Esophagus (tissue), 2 donors: ENCODE measurements at regions not wholly inside any gene's neighbourhood (a gene's known extent, or its start where the extent isn't known, plus 50 kb on each side); places are given as distances from the start of the nearest gene placed in this dataset.

Experiments used
- H3K27ac ChIP-seq, 2 donors: one replicate each; pipeline ENCODE4 v1.5.1; 2013; ENCODE audit warnings: low read depth in 2 of 2, mild to moderate bottlenecking in 2 of 2, inconsistent platforms in 1 of 2, low read length in 1 of 2, moderate library complexity in 1 of 2
- H3K27me3 ChIP-seq, 2 donors: one replicate each; pipeline ENCODE4 v1.6.1; 2013; ENCODE audit warnings: low read length in 2 of 2, control low read depth in 1 of 2, mild to moderate bottlenecking in 1 of 2; ENCODE audit not compliant: insufficient read depth in 2 of 2, control insufficient read depth in 1 of 2
- H3K36me3 ChIP-seq, 2 donors: one replicate each; pipeline ENCODE4 v1.6.1; 2013; ENCODE audit warnings: low read length in 1 of 2; ENCODE audit not compliant: control insufficient read depth in 2 of 2, insufficient read depth in 2 of 2
- H3K4me1 ChIP-seq, 2 donors: one replicate each; pipeline ENCODE4 v1.6.1; 2013; ENCODE audit warnings: low read length in 1 of 2; ENCODE audit not compliant: control insufficient read depth in 2 of 2, insufficient read depth in 2 of 2
- H3K4me3 ChIP-seq, 2 donors: one replicate each; pipeline ENCODE4 v1.5.1; 2013; ENCODE audit warnings: low read length in 2 of 2, mild to moderate bottlenecking in 2 of 2, low read depth in 1 of 2, moderate library complexity in 1 of 2
- H3K9me3 ChIP-seq, 2 donors: one replicate each; pipeline ENCODE4 v1.6.1; 2013; ENCODE audit warnings: mild to moderate bottlenecking in 2 of 2, low read depth in 1 of 2, low read length in 1 of 2, moderate library complexity in 1 of 2; ENCODE audit not compliant: control insufficient read depth in 2 of 2, insufficient read depth in 1 of 2
- WGBS, 2 donors: extraction: QIAGEN DNeasy Blood & Tissue Kit; methylation state at CpG; one replicate each; pipeline ENCODE4 v1.1.7; 2013; 5-methylcytosine and 5-hydroxymethylcytosine counted together
- donor health status: healthy with polysubstance abuse.
- donor health status: Bipolar disorder and iron deficiency.

DNA sequence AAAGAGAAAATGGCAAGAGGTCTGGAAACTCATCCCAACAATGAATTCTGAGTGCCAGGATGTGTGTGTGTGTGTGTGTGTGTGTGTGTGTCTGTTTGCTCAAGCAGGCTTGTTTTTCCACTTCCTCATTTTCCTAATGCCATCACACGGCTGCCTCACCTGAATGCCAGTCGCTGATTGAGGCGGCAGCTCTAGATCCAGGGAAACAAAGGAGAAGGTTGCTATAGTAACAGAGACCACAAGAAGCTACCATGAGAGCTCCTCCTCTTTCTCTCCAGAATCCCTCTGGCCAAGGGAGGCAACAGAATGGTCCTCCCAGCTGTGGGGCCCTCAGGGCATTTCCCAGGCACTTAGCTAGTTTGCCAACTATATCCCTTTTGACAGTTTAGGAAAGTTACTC is 241.1 kb upstream of the TSHZ2 start:
- Histone ChIP-seq H3K27me3 (no peaks in the 10 kb centered on the region), H3K4me3 (no peak overlapping the region), H3K4me1 (no peaks in the 10 kb centered on the region), H3K36me3 (no peaks in the 10 kb centered on the region), H3K9me3 (no peaks in the 10 kb centered on the region), H3K27ac (no peak overlapping the region)
- WGBS, 2 donors: 43 to 55% methylated on average over 3 of the region's 3 CpGs

- no peaks in the 10 kb centered on the region for H3K27me3 ChIP-seq
- no peaks in the 10 kb centered on the region for H3K36me3 ChIP-seq
- no peaks in the 10 kb centered on the region for H3K9me3 ChIP-seq
- WGBS, 2 donors: 93 to 94% methylated on average over 24 of the region's 24 CpGs
- no peak overlapping the region for H3K27ac ChIP-seq
- no peak overlapping the region for H3K4me3 ChIP-seq
- no peaks in the 10 kb centered on the region for H3K4me1 ChIP-seq
Observed at GRCh38 chr20:52727740-52728456, 244.3 kb upstream of the TSHZ2 start.

GRCh38 chr20:52724541-52724940 is 247.6 kb upstream of the TSHZ2 start:
- H3K4me1 ChIP-seq: no peaks in the 10 kb centered on the region
- no peak overlapping the region for H3K27ac ChIP-seq
- H3K9me3 ChIP-seq: no peaks in the 10 kb centered on the region
- no peaks in the 10 kb centered on the region for H3K36me3 ChIP-seq
- H3K4me3 ChIP-seq: no peak overlapping the region
- 74 to 76% methylated on average over 8 of the region's 8 CpGs for WGBS, 2 donors
- no peaks in the 10 kb centered on the region for H3K27me3 ChIP-seq

GRCh38 chr20:52722926-52723688 is 249.1 kb upstream of the TSHZ2 start:
- Histone ChIP-seq H3K9me3 (no peaks in the 10 kb centered on the region), H3K36me3 (no peaks in the 10 kb centered on the region), H3K4me3 (no peak overlapping the region), H3K4me1 (no peaks in the 10 kb centered on the region), H3K27me3 (no peaks in the 10 kb centered on the region), H3K27ac (no peak overlapping the region)
- WGBS, 2 donors: 71 to 79% methylated on average over 4 of the region's 4 CpGs

DNA sequence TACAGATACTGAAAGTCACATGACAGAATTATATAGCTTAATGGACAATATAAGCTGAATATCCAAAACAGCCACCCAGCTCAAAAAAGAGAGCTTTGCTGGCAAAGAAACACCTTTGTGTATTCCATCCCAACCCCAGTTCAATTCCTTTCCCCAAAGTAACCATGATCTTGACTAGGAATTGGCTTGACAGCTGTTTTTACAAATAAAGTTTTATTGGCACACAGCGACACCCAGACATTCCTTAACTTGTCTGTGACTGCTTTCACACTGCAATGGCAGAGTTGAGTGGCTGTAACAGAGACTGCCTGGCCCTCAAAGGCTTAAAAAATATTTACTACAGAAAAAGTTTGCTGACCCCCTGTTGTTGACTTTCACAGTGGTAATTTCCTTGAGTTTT is 264.0 kb upstream of the TSHZ2 start:
- Histone ChIP-seq H3K27ac (no peak overlapping the region), H3K4me1 (no peaks in the 10 kb centered on the region), H3K27me3 (no peaks in the 10 kb centered on the region), H3K36me3 (no peaks in the 10 kb centered on the region), H3K9me3 (no peaks in the 10 kb centered on the region), H3K4me3 (no peak overlapping the region)
- WGBS, 2 donors: 91 to 94% methylated on average over 1 of the region's 1 CpG

GRCh38 chr20:52704553-52704952 is 267.6 kb upstream of the TSHZ2 start:
- Histone ChIP-seq H3K9me3 (no peaks in the 10 kb centered on the region), H3K36me3 (no peaks in the 10 kb centered on the region), H3K27me3 (no peaks in the 10 kb centered on the region), H3K4me1 (no peaks in the 10 kb centered on the region), H3K27ac (no peak overlapping the region), H3K4me3 (no peak overlapping the region)
- WGBS, 2 donors: 81 to 85% methylated on average over 1 of the region's 1 CpG

DNA sequence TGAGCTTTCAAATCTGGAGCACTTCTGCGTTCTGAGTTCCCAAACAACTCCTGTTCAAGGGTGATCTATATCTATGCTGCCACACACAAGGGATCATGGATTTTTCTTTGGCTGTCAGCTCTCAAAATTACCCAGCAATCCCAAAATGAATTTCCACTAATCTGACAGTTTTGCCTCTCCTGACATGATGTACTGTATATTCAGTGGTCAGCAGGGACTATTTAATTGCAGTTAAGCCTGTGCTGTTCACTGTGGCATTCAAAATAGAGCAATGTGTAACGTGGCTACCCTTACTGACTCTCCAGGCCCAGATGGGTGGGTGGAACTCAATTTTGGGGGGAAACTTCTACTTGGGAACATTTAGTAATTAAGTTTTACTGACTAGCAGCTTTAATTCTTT is 283.8 kb upstream of the TSHZ2 start:
- no peak overlapping the region for H3K4me3 ChIP-seq
- no peaks in the 10 kb centered on the region for H3K27me3 ChIP-seq
- H3K36me3 ChIP-seq: no peaks in the 10 kb centered on the region
- WGBS, 2 donors: 64 to 66% methylated on average over 2 of the region's 2 CpGs
- no peak overlapping the region for H3K27ac ChIP-seq
- H3K4me1 ChIP-seq: no peaks in the 10 kb centered on the region
- H3K9me3 ChIP-seq: no peaks in the 10 kb centered on the region

GRCh38 chr20:52684905-52685304 is 287.3 kb upstream of the TSHZ2 start:
- Histone ChIP-seq H3K27me3 (no peaks in the 10 kb centered on the region), H3K9me3 (peaks cover 0 to 3% of the 10 kb centered on the region in 2 donors), H3K4me3 (no peak overlapping the region), H3K36me3 (no peaks in the 10 kb centered on the region), H3K4me1 (no peaks in the 10 kb centered on the region), H3K27ac (no peak overlapping the region)
- 46 to 48% methylated on average over 5 of the region's 5 CpGs for WGBS, 2 donors

- H3K27me3 ChIP-seq: no peaks in the 10 kb centered on the region
- no peaks in the 10 kb centered on the region for H3K4me1 ChIP-seq
- H3K4me3 ChIP-seq: no peak overlapping the region
- no peaks in the 10 kb centered on the region for H3K36me3 ChIP-seq
- 66 to 79% methylated on average over 14 of the region's 14 CpGs for whole genome bisulfite sequencing, 2 donors
- peaks cover 0 to 3% of the 10 kb centered on the region in 2 donors for H3K9me3 ChIP-seq
- H3K27ac ChIP-seq: no peak overlapping the region
Observed at GRCh38 chr20:52684176-52684575, 288.0 kb upstream of the TSHZ2 start.

- Histone ChIP-seq H3K27me3 (no peaks in the 10 kb centered on the region), H3K27ac (no peak overlapping the region), H3K9me3 (peaks cover 0 to 3% of the 10 kb centered on the region in 2 donors), H3K36me3 (no peaks in the 10 kb centered on the region), H3K4me3 (no peak overlapping the region), H3K4me1 (no peaks in the 10 kb centered on the region)
- 68 to 74% methylated on average over 5 of the region's 5 CpGs for WGBS, 2 donors
Observed at GRCh38 chr20:52683761-52684160, 288.4 kb upstream of the TSHZ2 start.
